HCT116 (cell line): ENCODE measurements at regions not wholly inside any gene's neighbourhood (a gene's known extent, or its start where the extent isn't known, plus 50 kb on each side); places are given as distances from the start of the nearest gene placed in this dataset.

Experiments
- ATAC-seq: fragments of 200-7000 bp; cut with Tn5 transposase; 2 replicates; pipeline ENCODE4 v1.9.1; 2020; ENCODE audit warnings: mild to moderate bottlenecking, moderate library complexity
- BruUV-seq: library from RNA; stranded (reverse); fragments of 400-500 nt; replicated peaks from 2 replicates; lab custom pipeline; 2021; lab: Mats Ljungman, UMichigan
- CTCF ChIA-PET: fragments of 300-600 bp; sonication (Branson Sonifier 250); formaldehyde crosslinking; loops from one replicate; lab custom pipeline; 2021; ENCODE audit warnings: antibody characterized with exemption; lab: Charles Lee
- POLR2A ChIA-PET: fragments of 300-600, 350-600 bp; sonication (Branson Sonifier 250); formaldehyde crosslinking; loops from one replicate; lab custom pipeline; 2021; ENCODE audit warnings: antibody characterized with exemption; lab: Charles Lee
- RAD21 ChIA-PET, 2 experiments: fragments of 300-600 bp; sonication (Branson Sonifier 250); formaldehyde crosslinking; loops; one replicate each; lab custom pipeline; 2023; ENCODE audit warnings: low total read pairs in 2 of 2; ENCODE audit not compliant: uncharacterized antibody in 2 of 2, unreplicated experiment in 2 of 2, low non-redundant PET in 1 of 2; lab: Charles Lee
- DNase-seq: peaks from one replicate; pipeline ENCODE4 v3.0.0-alpha.2; 2010; ENCODE audit warnings: low read depth, low spot score
- H2AFZ ChIP-seq: fragments of 200-600 bp; shearing (Covaris generic), sonication (generic); 2 replicates; pipeline ENCODE4 v1.6.1; 2017; ENCODE audit warnings: low read depth, mixed run types, mixed read lengths, antibody characterized with exemption, low read length; ENCODE audit not compliant: poor library complexity, severe bottlenecking
- H3K27ac ChIP-seq: 2 replicates; pipeline ENCODE4 v1.5.1; 2012; ENCODE audit warnings: low read depth, low read length
- H3K27me3 ChIP-seq: fragments of 200-600 bp; sonication (generic); 2 replicates; pipeline ENCODE4 v1.6.1; 2016; ENCODE audit warnings: mixed run types, low read length, mixed read lengths; ENCODE audit not compliant: insufficient read depth
- H3K36me3 ChIP-seq, 2 experiments: fragments of 200-500 bp in 1 of 2; fragments of 200-600 bp in 1 of 2; sonication (Bioruptor generic) in 1 of 2; sonication (generic) in 1 of 2; 2 replicates each; pipeline versions ENCODE4 v1.5.1 to v1.6.1; 2014 to 2016; ENCODE audit warnings: low read length in 2 of 2, inconsistent platforms in 1 of 2, mixed read lengths in 1 of 2, mixed run types in 1 of 2; ENCODE audit not compliant: insufficient read depth in 2 of 2, control insufficient read depth in 1 of 2
- H3K4me1 ChIP-seq, 2 experiments: fragments of 200-600 bp in 1 of 2; sonication (generic) in 1 of 2; 2 replicates each; pipeline versions ENCODE4 v1.5.1 to v1.6.1; 2012 to 2017; ENCODE audit warnings: low read length in 2 of 2, inconsistent platforms in 1 of 2, mild to moderate bottlenecking in 1 of 2, mixed read lengths in 1 of 2, mixed run types in 1 of 2, moderate library complexity in 1 of 2; ENCODE audit not compliant: insufficient read depth in 2 of 2, control insufficient read depth in 1 of 2
- H3K4me2 ChIP-seq: fragments of 200-600 bp; sonication (generic); 2 replicates; pipeline ENCODE4 v1.6.1; 2017; ENCODE audit warnings: mixed run types, low read length, mixed read lengths
- H3K4me3 ChIP-seq, 2 experiments: fragments of 200-600 bp in 1 of 2; sonication (generic) in 1 of 2; replicated peaks in 1 of 2; 2 replicates each; pipeline ENCODE4 v1.5.1; 2011 to 2016; ENCODE audit warnings: low read length in 2 of 2, control low read depth in 1 of 2, low read depth in 1 of 2, mild to moderate bottlenecking in 1 of 2, mixed read lengths in 1 of 2, mixed run types in 1 of 2
- H3K79me2 ChIP-seq: fragments of 200-600 bp; sonication (generic); 2 replicates; pipeline ENCODE4 v1.6.1; 2017; ENCODE audit warnings: mild to moderate bottlenecking, mixed run types, low read length, moderate library complexity, mixed read lengths; ENCODE audit not compliant: insufficient read depth
- H3K9ac ChIP-seq: fragments of 200-600 bp; sonication (generic); 2 replicates; pipeline ENCODE4 v1.6.1; 2016; ENCODE audit warnings: low read length, mixed read lengths
- H3K9me2 ChIP-seq: fragments of 200-600 bp; sonication (generic), shearing (Covaris generic); 2 replicates; pipeline ENCODE4 v1.6.1; 2017; ENCODE audit warnings: mixed run types, mild to moderate bottlenecking, moderate library complexity; ENCODE audit not compliant: insufficient read depth
- H3K9me3 ChIP-seq, 2 experiments: fragments of 200-500 bp in 1 of 2; fragments of 200-600 bp in 1 of 2; sonication (Bioruptor generic) in 1 of 2; sonication (generic) in 1 of 2; 2 replicates each; pipeline ENCODE4 v1.6.1; 2014 to 2017; ENCODE audit warnings: low read length in 2 of 2, mixed read lengths in 2 of 2, inconsistent platforms in 1 of 2, low read depth in 1 of 2, mild to moderate bottlenecking in 1 of 2, mixed run types in 1 of 2, moderate library complexity in 1 of 2; ENCODE audit not compliant: control insufficient read depth in 1 of 2, insufficient read depth in 1 of 2
- H4K20me1 ChIP-seq: fragments of 200-600 bp; sonication (generic), shearing (Covaris generic); 2 replicates; pipeline ENCODE4 v1.6.1; 2017; ENCODE audit warnings: mixed run types, mild to moderate bottlenecking, moderate library complexity; ENCODE audit not compliant: insufficient read depth
- CTCF ChIP-seq, 3 experiments: fragments of 200-600 bp in 1 of 3; sonication (generic) in 1 of 3; IDR thresholded peaks in 2 of 3; conservative IDR thresholded peaks in 1 of 3; 2 replicates each; pipeline ENCODE4 v1.5.1; 2012 to 2017; ENCODE audit warnings: low read depth in 2 of 3, low read length in 2 of 3, antibody characterized with exemption in 1 of 3, borderline replicate concordance in 1 of 3, control low read depth in 1 of 3, mild to moderate bottlenecking in 1 of 3, mixed read lengths in 1 of 3, mixed run types in 1 of 3, moderate library complexity in 1 of 3; ENCODE audit not compliant: insufficient read depth in 1 of 3
- EGR1 ChIP-seq: IDR thresholded peaks from 2 replicates; pipeline ENCODE4 v1.6.1; 2012; ENCODE audit warnings: low read depth
- ELF1 ChIP-seq: IDR thresholded peaks from 2 replicates; pipeline ENCODE4 v1.6.1; 2012; ENCODE audit warnings: low read depth, borderline replicate concordance
- EZH2phosphoT487 ChIP-seq: fragments of 200-600 bp; IDR thresholded peaks from 2 replicates; pipeline ENCODE4 v1.6.1; 2018; ENCODE audit warnings: antibody characterized with exemption, borderline replicate concordance
- SP1 ChIP-seq: IDR thresholded peaks from 2 replicates; pipeline ENCODE4 v1.6.1; 2012; ENCODE audit warnings: low read depth
- TCF7L2 ChIP-seq: IDR thresholded peaks from 2 replicates; pipeline ENCODE4 v1.7.0; 2011; ENCODE audit warnings: borderline replicate concordance, inconsistent platforms; ENCODE audit not compliant: insufficient read depth, insufficient read length; ENCODE audit errors: extremely low read depth
- ZBTB33 ChIP-seq: IDR thresholded peaks from 2 replicates; pipeline ENCODE4 v1.6.1; 2011; ENCODE audit warnings: mild to moderate bottlenecking, low read length, moderate library complexity; ENCODE audit not compliant: insufficient replicate concordance; ENCODE audit errors: extremely low read depth
- intact Hi-C: fragments of 100-400 bp; cut with micrococcal nuclease; formaldehyde crosslinking; loops from 2 replicates; pipeline ENCODE4 v1.10.0; 2022

- Histone ChIP-seq H3K4me3 (no peak overlapping the region), H3K36me3 (no peaks in the 10 kb centered on the region), H3K27ac (no peak overlapping the region), H3K4me1 (peaks cover 0 to 13% of the 10 kb centered on the region in 2 experiments; a peak in 2 of 4 replicates), H4K20me1 (no peaks in the 10 kb centered on the region), H3K9me3 (no peaks in the 10 kb centered on the region)
- RAD21 ChIA-PET, result no interaction called here
- TF ChIP-seq CTCF (IDR thresholded peaks at IDR 0.05 in 2 of 3, conservative IDR thresholded peaks at IDR 0.05 in 1 of 3; ENCODE audit: borderline replicate concordance in 1 of 3, insufficient read depth in 1 of 3, low read depth in 2 of 3, low read length in 2 of 3) (no peak), TCF7L2 (no peak), EZH2phosphoT487 (no peak), SP1 (0 out of 2 replicates have a peak, but pooled peaks have one; percentile 10), ZBTB33 (no peak), EGR1 (no peak), ELF1 (no peak)
- TF ChIP-seq, all 23 proteins: peak for 1
- H3K4me2 ChIP-seq, result peak overlapping the region; percentile 3; the same call in 1 of the 2 replicates
- H2AFZ ChIP-seq, result no peak overlapping the region
- ChIA-PET CTCF (no interaction called here), POLR2A (no interaction called here)
- no peak overlapping the region for H3K9ac ChIP-seq
- H3K9me2 ChIP-seq, result no peaks in the 10 kb centered on the region
- no peaks in the 10 kb centered on the region for H3K27me3 ChIP-seq
- no TSS peak for BruUV-seq
- no peaks in the 10 kb centered on the region for H3K79me2 ChIP-seq
- no peak for DNase-seq
- ATAC-seq, result no peak
- intact Hi-C loops, result no loop called here
Observed at GRCh38 chr3:18069568-18069967, 327.1 kb upstream of the TBC1D5 start.
